ENCODE measurements at regions not wholly inside any gene's neighbourhood (a gene's known extent, or its start where the extent isn't known, plus 50 kb on each side); places are given as distances from the start of the nearest gene placed in this dataset.

GRCh38 chr5:88606173-88606572, 276.8 kb downstream of the MEF2C start:
- no peak overlapping the region for H2AFZ ChIP-seq (ENCODE audit: low read length)
- WGBS, 2 experiments (ENCODE audit: extremely low coverage in 1 of 2, insufficient coverage in 1 of 2, insufficient read length in 1 of 2, insufficient replicate concordance in 2 of 2, low coverage in 1 of 2, low lambda C conversion rate in 2 of 2, missing lambda C conversion rate in 1 of 2), result 81% methylated on average over 1 of the region's 1 CpG; no CpG with 5 or more reads in 1 of the 2 experiments
- DNase-seq (ENCODE audit: low read depth in 1 of 2, low spot score in 2 of 2) (no peak), FAIRE-seq (no peak)
- no peaks in the 10 kb centered on the region for H3K9me3 ChIP-seq (ENCODE audit: insufficient read depth in 2 of 2, low read depth in 1 of 2, low read length in 1 of 2)
- no peak overlapping the region for H2BK15ac ChIP-seq (ENCODE audit: low read length)
- no peak overlapping the region for H3K9ac ChIP-seq (replicated peaks in 1 of 4; ENCODE audit: extremely low read depth in 1 of 4, low read depth in 3 of 4, low read length in 3 of 4)
- no peaks in the 10 kb centered on the region for H3K79me1 ChIP-seq (ENCODE audit: low read depth, low read length)
- CTCF ChIA-PET (ENCODE audit: partially characterized antibody), result no interaction called here
- H3K79me2 ChIP-seq (ENCODE audit: control insufficient read depth in 1 of 2, insufficient read depth in 2 of 2, low read length in 2 of 2), result no peaks in the 10 kb centered on the region
- H4K5ac ChIP-seq (ENCODE audit: insufficient read length, low read depth, low read length), result no peak overlapping the region
- H4K20me1 ChIP-seq (replicated peaks in 1 of 2; ENCODE audit: control insufficient read depth in 1 of 2, insufficient read depth in 2 of 2, low read length in 2 of 2), result no peaks in the 10 kb centered on the region
- H4K91ac ChIP-seq (replicated peaks; ENCODE audit: insufficient read length, low read length), result no peak overlapping the region
- H2BK5ac ChIP-seq (ENCODE audit: low read depth, low read length), result no peak overlapping the region
- POLR2A ChIA-PET (ENCODE audit: partially characterized antibody), result no interaction called here
- no peak overlapping the region for H2AK5ac ChIP-seq (ENCODE audit: low read depth, low read length)
- no peak overlapping the region for H3K4me3 ChIP-seq (ENCODE audit: extremely low read depth in 1 of 4, insufficient read depth in 2 of 4, low read depth in 3 of 4, low read length in 4 of 4)
- H3K36me3 ChIP-seq (ENCODE audit: control insufficient read depth in 2 of 4, insufficient read depth in 4 of 4, low read length in 3 of 4), result no peaks in the 10 kb centered on the region
- H3K27ac ChIP-seq (ENCODE audit: low read depth, low read length), result no peak overlapping the region
- no peak overlapping the region for H3K4ac ChIP-seq (replicated peaks; ENCODE audit: insufficient read length, low read depth, low read length)
- H2BK20ac ChIP-seq (ENCODE audit: low read length), result no peak overlapping the region
- H4K8ac ChIP-seq (ENCODE audit: extremely low read depth, insufficient read depth, low read length), result no peak overlapping the region
- H3K27me3 ChIP-seq (replicated peaks in 1 of 4; ENCODE audit: control insufficient read depth in 3 of 4, extremely low read depth in 1 of 4, insufficient read depth in 3 of 4, low read length in 3 of 4), result no peaks in the 10 kb centered on the region
- no peaks in the 10 kb centered on the region for H3K4me1 ChIP-seq (replicated peaks in 1 of 4; ENCODE audit: control insufficient read depth in 3 of 4, insufficient read depth in 4 of 4, low read length in 3 of 4)
- H3K18ac ChIP-seq (ENCODE audit: extremely low read depth, low read length), result no peak overlapping the region
- no peak overlapping the region for H2BK12ac ChIP-seq (ENCODE audit: low read depth, low read length)
- H2BK120ac ChIP-seq (replicated peaks; ENCODE audit: low read depth, low read length), result no peak overlapping the region
- no peak overlapping the region for H3K56ac ChIP-seq (replicated peaks; ENCODE audit: insufficient read length, low read depth, low read length)
- TF ChIP-seq TEAD4 (IDR thresholded peaks at IDR 0.05; ENCODE audit: low read depth, low read length), result no peak
- no peak for TF ChIP-seq ATF2 (IDR thresholded peaks at IDR 0.05; ENCODE audit: low read length)
- TF ChIP-seq E2F6 (IDR thresholded peaks at IDR 0.05), result no peak
- TF ChIP-seq HDAC6 (IDR thresholded peaks at IDR 0.05; ENCODE audit: low read depth, low read length), result no peak
- TF ChIP-seq TBP (IDR thresholded peaks at IDR 0.05; ENCODE audit: low read depth, low read length), result no peak
- no peak for TF ChIP-seq SP1 (IDR thresholded peaks at IDR 0.05; ENCODE audit: low read depth, low read length)
- no peak for TF ChIP-seq CHD2 (IDR thresholded peaks at IDR 0.05; ENCODE audit: low read length)
- TF ChIP-seq CTBP2 (IDR thresholded peaks at IDR 0.05; ENCODE audit: borderline replicate concordance, insufficient read depth, insufficient read length, low read length), result no peak
- no peak for TF ChIP-seq TCF12 (IDR thresholded peaks at IDR 0.05; ENCODE audit: low read depth, low read length)
- TF ChIP-seq POLR2A (IDR thresholded peaks at IDR 0.05; ENCODE audit: control extremely low read depth in 1 of 2, low read depth in 2 of 2, low read length in 2 of 2), result no peak
- no peak for TF ChIP-seq CREB1 (IDR thresholded peaks at IDR 0.05)
- no peak overlapping the region for H3K14ac ChIP-seq (ENCODE audit: insufficient read length)
- no peaks in the 10 kb centered on the region for H3K23me2 ChIP-seq (ENCODE audit: low read depth, low read length)
- H3K23ac ChIP-seq (ENCODE audit: insufficient read length), result no peak overlapping the region
- no peak overlapping the region for H3K4me2 ChIP-seq (ENCODE audit: insufficient read depth in 1 of 2, low read depth in 2 of 2, low read length in 2 of 2)
